MV-4-11 (cell line): ENCODE measurements at regions not wholly inside any gene's neighbourhood (a gene's known extent, or its start where the extent isn't known, plus 50 kb on each side); places are given as distances from the start of the nearest gene placed in this dataset.

Experiments used
- DNase-seq: peaks from one replicate; lab custom pipeline; 2025; lab: John Stamatoyannopoulos, UW

- no peak for DNase-seq
Measured at GRCh38 chr11:11077898-11078297, 220.0 kb upstream of the ZBED5 start.

DNA sequence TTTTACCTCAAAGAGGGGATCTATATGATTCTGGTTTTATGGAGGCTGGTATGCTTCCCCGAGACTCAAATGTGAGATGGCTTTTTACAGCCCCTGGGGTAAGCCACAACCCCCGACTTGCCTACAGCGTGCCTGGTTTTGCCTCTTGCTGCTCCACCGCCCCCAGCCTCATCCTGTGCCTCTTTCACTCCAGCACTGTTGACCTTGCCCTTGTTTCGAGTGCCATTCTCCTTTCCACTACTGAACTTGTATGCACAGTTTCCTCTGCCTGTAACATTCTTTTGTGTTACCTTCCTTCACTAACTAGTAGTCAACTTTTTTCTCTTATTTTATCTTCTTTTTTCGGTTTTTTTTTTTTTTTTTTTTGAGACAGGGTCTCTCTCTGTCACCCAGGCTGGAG lies 219.0 kb upstream of the ZBED5 start:
- DNase-seq: no peak

- DNase-seq: no peak
Measured at GRCh38 chr11:11076276-11076675, 218.4 kb upstream of the ZBED5 start.

GRCh38 chr11:11075515-11076171 lies 217.8 kb upstream of the ZBED5 start:
- DNase-seq: no peak

GRCh38 chr11:11074686-11075335 lies 217.0 kb upstream of the ZBED5 start:
- no peak for DNase-seq

GRCh38 chr11:11073996-11074395 lies 216.1 kb upstream of the ZBED5 start:
- DNase-seq: no peak

DNA sequence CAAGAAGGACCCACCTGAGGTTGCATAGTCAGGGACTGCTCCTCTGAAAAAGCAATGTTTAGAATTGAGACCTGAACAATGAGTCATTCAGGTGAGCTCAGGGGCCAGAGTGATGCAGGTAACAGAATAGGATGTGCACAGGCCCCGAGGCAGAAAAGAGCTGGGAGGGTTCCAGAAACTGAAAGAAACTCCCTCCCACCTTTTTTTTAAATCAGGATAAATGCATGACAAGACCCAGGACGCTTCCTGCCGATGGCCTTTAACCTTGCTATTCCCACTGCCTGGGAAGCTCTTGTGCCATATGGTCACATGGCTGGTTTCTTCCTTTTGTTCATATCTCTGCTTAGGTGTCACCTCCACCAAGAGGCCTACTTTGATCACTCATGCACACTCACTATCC lies 214.2 kb upstream of the ZBED5 start:
- no peak for DNase-seq

- no peak for DNase-seq
Measured at GRCh38 chr11:11071486-11071885, 213.6 kb upstream of the ZBED5 start.

DNA sequence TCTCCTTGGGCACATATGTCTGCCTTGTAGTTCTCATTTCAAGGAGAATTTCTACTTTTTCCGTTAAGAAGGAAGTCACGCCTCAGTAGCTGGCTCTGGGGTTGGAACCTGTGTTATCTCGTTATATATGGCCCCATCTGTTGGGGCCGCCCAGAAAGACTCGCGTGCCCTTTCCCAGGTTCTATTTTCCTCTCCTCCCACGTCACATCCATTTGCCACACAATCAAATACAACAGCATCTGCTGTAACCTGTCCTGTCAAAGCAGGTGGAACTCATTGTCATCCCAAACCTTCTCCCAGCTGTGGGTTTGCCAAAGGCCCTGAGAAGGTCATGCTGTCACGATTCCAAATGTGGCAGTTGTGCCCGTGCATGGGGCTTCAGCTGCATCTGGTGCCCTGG lies 213.1 kb upstream of the ZBED5 start:
- DNase-seq: no peak

DNA sequence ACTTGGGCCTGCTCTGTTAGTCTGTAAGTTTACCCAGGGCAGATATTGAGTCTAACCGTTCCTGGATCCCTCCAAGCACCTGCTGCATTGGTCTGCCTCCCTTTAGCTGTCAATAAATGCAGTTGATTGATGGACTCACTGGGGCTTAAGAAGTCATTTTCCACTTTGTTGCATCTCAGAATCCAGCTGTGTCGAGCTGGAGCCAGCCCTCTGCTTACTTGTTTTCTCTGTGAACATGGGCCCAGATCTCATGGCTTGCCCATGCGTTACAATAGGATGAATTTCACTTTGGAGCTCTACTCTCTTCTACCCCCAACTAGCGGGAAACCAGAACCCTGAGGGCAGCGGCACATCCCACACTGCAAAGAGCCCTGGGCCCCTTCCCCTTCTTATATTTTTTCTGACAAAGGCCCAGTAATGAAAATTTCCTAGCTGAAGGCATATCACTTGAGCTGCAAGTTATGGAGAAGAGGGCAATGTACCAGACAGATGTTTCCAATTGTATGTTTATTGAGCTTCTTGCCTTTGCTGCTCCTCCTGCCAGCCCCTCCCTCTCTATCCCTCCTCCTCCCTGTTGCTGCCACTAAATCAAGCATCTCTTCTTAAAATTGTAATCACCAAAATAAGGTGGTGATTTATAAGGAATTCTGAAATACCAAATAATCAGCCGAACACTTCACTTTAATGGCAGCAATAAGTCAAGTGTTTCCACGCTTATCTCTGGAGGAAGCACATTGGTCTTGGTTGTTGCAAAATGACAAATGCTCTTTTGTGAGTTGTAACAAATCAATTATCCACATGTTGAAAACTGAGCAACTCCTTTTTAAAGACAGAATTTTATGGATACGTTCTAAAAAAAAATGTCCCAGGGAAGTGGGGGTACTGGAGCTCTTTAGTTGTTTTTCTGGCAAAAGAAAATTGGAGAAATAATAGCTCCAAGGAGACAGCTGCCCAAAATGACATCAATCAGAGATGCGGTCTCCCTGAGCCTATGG lies 212.3 kb upstream of the ZBED5 start:
- no peak for DNase-seq

GRCh38 chr11:11068113-11068512 lies 210.3 kb upstream of the ZBED5 start:
- no peak for DNase-seq

DNA sequence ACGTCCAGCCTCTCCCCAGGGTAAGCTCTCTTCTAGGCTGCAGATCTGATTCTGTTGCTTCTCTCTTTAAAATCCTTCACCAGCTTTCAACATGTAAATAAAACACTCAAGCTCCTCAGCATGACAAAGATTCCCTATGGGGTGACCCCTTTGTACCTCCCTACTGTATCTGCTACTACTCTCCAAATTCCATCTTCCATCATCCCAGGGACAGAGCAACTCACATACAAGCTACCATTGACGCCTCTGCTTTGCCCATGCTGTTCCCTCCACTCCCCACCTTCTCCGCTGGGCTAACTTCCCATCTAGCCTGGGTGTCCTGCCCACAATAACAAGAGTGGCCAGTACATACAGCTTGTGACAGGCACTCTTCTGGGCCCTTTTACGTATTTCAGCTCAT lies 207.5 kb upstream of the ZBED5 start:
- DNase-seq: no peak

DNA sequence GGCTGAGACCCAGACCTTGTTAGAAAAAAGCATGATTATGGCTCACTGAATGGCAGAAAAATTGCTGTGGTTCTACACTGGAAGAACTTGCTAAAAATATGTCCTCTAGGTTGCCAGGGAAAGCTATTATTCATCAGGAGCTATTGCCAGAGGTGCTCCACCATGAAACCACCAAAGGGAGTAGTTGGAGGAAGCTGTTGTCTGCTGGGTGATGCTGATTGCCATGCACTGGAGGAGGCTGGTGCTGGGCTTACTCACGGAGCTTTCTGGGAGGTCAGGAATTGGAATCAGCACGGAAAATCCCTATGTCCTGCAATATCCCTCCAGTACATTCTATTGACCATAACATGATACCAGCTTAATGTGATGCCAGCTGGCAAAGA lies 199.6 kb upstream of the ZBED5 start:
- DNase-seq: no peak

- no peak for DNase-seq
Measured at GRCh38 chr11:11056749-11057471, 199.1 kb upstream of the ZBED5 start.

- DNase-seq: no peak
Measured at GRCh38 chr11:11056316-11056715, 198.5 kb upstream of the ZBED5 start.

- no peak for DNase-seq
Measured at GRCh38 chr11:11047851-11048610, 190.2 kb upstream of the ZBED5 start.

GRCh38 chr11:11046781-11047180 lies 188.9 kb upstream of the ZBED5 start:
- no peak for DNase-seq

GRCh38 chr11:11045156-11045930 lies 187.5 kb upstream of the ZBED5 start:
- no peak for DNase-seq

- no peak for DNase-seq
Measured at GRCh38 chr11:11044137-11044855, 186.4 kb upstream of the ZBED5 start.

- DNase-seq: no peak
Measured at GRCh38 chr11:11043721-11044120, 185.9 kb upstream of the ZBED5 start.
